Cardiac muscle cell (in vitro differentiated cells and primary cell): ENCODE measurements at regions not wholly inside any gene's neighbourhood (a gene's known extent, or its start where the extent isn't known, plus 50 kb on each side); places are given as distances from the start of the nearest gene placed in this dataset.
A peak's percentile ranks its signal among the peaks of the same experiment; 100 is the strongest.
"Not testable (repeated sequence)": the region's sequence is repeated elsewhere in the genome, so short reads cannot be mapped to it uniquely, and the experiment has no call there.

Source experiments
- DNase-seq, 2 donors: peaks; one replicate each; pipeline versions ENCODE4 v3.0.0 to v3.0.0-alpha.2; 2010 to 2017; ENCODE audit warnings: low read depth in 1 of 2, low spot score in 1 of 2
- H3K27ac ChIP-seq: fragments of 200-600 bp; sonication (generic); 2 replicates; pipeline ENCODE4 v1.5.1; 2016
- H3K27me3 ChIP-seq: fragments of 200-600 bp; sonication (generic); 2 replicates; pipeline ENCODE4 v1.6.0; 2016; ENCODE audit warnings: control low read depth
- H3K36me3 ChIP-seq: fragments of 200-600 bp; sonication (generic); 2 replicates; pipeline ENCODE4 v1.5.1; 2016; ENCODE audit warnings: control low read depth
- H3K4me1 ChIP-seq: fragments of 200-600 bp; sonication (generic); 2 replicates; pipeline ENCODE4 v1.8.1; 2017; ENCODE audit warnings: low read depth, mild to moderate bottlenecking, mixed run types
- H3K4me3 ChIP-seq: fragments of 200-600 bp; sonication (generic); 2 replicates; pipeline ENCODE4 v1.5.1; 2016; ENCODE audit warnings: mild to moderate bottlenecking
- H3K9me3 ChIP-seq: fragments of 200-600 bp; sonication (generic); 2 replicates; pipeline ENCODE4 v1.5.1; 2017; ENCODE audit warnings: low read depth, mild to moderate bottlenecking, control low read depth
- TF ChIP-seq, protein P1 (sequence below): IDR thresholded peaks from 2 replicates; pipeline ENCODE4 v1.5.1; 2012; ENCODE audit warnings: low read depth, mild to moderate bottlenecking, low read length

DNA sequence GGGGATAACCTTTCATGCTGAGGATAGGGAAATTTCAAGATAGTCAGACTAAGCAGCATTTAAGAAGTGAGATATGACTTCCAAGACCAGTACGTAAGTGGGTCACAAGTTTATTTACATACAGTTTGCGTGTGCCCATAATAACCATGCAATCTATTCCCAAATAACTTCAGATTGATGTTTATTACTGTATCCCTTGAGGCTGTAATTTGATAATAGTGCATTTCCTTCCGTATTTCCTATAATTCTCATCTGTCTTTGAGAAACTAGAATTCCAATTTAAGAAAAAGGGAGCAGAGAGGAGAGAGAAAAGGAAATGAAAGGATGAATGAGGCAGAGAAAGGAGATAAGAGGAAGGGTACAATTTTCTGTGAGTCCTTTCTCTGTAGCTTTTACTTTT, 1073.1 kb downstream of the EPHA3 start:
- Histone ChIP-seq H3K4me3 (no peak overlapping the region), H3K27ac (no peak overlapping the region), H3K4me1 (no peaks in the 10 kb centered on the region), H3K27me3 (no peaks in the 10 kb centered on the region), H3K36me3 (no peaks in the 10 kb centered on the region), H3K9me3 (no peaks in the 10 kb centered on the region)
- TF ChIP-seq, protein P1, sequence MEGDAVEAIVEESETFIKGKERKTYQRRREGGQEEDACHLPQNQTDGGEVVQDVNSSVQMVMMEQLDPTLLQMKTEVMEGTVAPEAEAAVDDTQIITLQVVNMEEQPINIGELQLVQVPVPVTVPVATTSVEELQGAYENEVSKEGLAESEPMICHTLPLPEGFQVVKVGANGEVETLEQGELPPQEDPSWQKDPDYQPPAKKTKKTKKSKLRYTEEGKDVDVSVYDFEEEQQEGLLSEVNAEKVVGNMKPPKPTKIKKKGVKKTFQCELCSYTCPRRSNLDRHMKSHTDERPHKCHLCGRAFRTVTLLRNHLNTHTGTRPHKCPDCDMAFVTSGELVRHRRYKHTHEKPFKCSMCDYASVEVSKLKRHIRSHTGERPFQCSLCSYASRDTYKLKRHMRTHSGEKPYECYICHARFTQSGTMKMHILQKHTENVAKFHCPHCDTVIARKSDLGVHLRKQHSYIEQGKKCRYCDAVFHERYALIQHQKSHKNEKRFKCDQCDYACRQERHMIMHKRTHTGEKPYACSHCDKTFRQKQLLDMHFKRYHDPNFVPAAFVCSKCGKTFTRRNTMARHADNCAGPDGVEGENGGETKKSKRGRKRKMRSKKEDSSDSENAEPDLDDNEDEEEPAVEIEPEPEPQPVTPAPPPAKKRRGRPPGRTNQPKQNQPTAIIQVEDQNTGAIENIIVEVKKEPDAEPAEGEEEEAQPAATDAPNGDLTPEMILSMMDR = no peak
- DNase-seq = no peak

DNA sequence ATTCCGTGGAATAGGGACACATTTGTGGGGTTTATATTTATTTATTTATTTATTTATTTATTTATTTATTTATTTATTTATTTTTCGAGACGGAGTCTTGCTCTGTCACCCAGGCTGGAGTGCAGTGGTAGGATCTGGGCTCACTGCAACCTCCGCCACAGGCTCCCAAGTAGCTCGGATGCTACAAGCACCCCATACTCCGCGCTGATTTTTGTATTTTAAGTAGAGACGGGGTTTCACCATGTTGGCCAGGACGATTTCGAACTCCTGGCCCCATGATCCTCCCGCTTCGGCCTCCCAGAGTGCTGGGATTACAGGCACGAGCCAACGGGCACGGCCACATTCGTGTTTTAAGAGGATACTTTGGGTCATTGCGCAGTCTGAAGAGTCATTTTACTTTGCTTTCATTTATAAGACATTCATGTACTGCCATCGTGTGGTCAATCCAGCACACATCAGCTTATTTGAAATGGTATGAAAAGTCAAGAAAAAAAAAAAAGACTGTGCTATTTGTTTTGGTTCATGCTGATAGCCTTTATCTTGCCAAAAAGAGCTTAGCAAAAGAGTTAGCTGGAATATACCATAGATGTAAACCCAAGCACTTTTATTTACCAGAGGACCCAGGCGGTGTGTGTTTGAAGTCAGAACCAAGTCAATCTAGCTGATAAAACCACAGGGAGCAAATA, 1075.0 kb downstream of the EPHA3 start:
- not testable (repeated sequence) for H3K27ac ChIP-seq, H3K9me3 ChIP-seq, H3K27me3 ChIP-seq, H3K36me3 ChIP-seq, H3K4me1 ChIP-seq
- peak; percentile 44 to 60 for DNase-seq
- peak overlapping the region; percentile 17 for H3K4me3 ChIP-seq
- TF ChIP-seq, protein P1 = peak; percentile 45

DNA sequence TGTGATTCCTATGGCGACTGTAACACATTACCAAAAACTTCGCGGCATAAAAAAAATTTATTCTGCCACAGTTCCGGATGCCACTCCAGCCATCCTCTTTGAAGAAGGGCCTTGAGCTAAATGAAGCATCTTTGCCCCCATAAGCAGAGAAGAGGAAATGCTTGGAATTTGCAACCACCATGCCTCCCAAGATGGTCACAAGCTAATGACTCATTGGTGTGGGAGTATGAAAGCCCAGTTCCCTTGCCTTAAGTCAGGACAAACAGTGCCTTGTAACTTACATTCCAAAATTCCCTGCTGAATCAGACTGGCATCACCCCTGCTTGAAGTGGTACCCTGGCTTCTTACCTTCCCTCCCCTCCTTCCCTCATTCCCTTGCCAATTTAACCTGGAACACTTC, 1077.4 kb downstream of the EPHA3 start:
- DNase-seq = peak in 1 of 2 donors; percentile 61
- Histone ChIP-seq H3K4me1 (no peaks in the 10 kb centered on the region), H3K9me3 (no peaks in the 10 kb centered on the region), H3K27me3 (no peaks in the 10 kb centered on the region), H3K4me3 (no peak overlapping the region), H3K36me3 (no peaks in the 10 kb centered on the region), H3K27ac (no peak overlapping the region)
- TF ChIP-seq, protein P1 = no peak

DNA sequence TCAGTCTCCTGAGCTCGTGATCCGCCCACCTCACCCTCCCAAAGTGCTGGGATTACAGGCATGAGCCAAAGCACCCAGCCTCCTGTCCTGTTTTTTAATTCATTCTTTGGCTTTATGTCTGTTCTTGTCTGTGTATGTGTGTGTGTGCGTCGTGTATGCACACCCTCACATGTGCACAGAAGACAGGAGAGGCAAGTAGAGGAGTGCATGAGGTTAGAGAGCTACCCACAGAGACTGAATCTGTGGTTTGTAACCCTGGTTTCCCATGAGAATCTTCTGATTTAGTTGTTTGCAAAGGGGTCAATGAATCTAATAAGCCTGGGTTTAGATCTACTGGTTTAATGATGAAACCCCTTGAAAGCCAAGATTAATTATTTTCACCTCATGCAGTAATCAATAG, 1090.0 kb downstream of the EPHA3 start:
- not testable (repeated sequence) for H3K4me3 ChIP-seq, H3K36me3 ChIP-seq, H3K9me3 ChIP-seq, H3K27me3 ChIP-seq, H3K27ac ChIP-seq, H3K4me1 ChIP-seq, DNase-seq

DNA sequence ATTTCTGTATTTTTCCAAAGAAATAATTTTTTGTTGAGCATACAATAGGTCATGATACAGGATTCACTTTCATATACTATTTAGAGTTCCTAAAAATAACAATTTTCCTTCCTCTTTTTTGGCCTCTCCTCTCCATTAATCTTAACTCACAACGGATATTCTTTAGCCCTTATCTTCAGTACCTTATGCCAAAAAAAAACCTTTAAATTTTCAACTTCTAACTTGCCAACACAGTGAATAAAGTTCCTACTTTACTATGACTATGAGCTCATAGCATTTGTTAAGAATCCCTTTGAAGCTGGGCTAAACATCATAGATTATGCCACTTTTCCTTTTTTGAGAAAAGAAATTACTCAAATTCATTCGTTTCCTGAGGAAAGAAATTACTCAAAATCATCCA, 1095.5 kb downstream of the EPHA3 start:
- not testable (repeated sequence) for H3K4me1 ChIP-seq, H3K27me3 ChIP-seq, H3K9me3 ChIP-seq, H3K27ac ChIP-seq, DNase-seq, H3K36me3 ChIP-seq, H3K4me3 ChIP-seq

DNA sequence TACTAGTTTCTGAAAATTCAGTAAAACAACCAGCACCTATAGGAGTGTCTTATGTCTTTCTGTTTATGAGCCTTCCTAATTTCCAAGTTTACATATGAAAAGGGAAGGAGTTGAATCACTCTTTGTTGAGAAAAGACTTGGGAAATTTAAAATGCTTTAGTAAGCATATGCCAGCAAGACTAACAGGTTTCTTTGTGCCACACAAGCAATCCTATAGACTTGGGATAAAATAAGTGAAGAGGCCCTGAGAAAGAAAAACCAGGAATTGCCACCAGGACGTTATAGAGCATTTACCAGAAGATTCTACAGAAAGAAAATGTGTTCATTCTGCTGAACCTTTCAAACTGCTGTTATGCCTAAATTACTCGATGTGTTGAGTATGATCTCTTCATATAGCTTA, 1099.1 kb downstream of the EPHA3 start:
- H3K27me3 ChIP-seq, H3K27ac ChIP-seq, H3K9me3 ChIP-seq, DNase-seq, H3K4me3 ChIP-seq, H3K4me1 ChIP-seq, H3K36me3 ChIP-seq: not testable (repeated sequence)

DNA sequence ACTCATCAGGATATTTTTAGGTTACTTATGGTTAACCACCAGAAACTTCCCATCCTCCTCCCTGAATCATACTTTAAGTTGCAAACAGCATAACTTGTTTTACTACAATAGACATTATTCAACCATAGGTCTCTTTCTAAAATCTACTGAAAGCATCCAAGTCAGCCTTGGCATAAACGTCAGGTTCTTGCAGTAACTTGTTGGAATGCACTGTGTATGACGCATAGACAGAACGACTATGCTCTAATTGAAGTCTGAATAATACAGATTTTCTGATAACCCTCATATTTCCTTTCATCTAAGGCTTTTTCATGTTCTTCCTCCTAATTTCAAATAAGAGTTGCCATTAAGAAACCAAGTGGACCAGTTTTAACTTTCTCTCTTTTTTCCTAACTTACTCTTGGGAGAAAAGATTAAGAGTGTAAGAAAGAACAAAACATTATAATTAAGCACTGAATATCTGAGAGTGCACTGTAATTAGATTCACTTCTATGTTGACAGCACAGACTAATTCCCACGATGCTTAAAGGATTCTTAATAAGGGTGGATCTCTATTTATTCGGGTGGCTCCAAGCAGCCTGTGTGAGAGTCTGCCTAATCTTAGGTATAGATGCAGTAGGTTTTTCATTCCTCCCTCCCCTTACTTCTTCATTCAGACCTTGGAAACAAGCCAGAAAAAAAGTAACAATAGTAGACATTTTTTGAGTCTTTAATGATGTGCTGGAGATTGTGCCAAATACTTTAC, 1100.1 kb downstream of the EPHA3 start:
- H3K36me3 ChIP-seq, H3K4me1 ChIP-seq, H3K4me3 ChIP-seq, H3K27me3 ChIP-seq, H3K27ac ChIP-seq, DNase-seq, H3K9me3 ChIP-seq: not testable (repeated sequence)
